ENCODE measurements at regions not wholly inside any gene's neighbourhood (a gene's known extent, or its start where the extent isn't known, plus 50 kb on each side); places are given as distances from the start of the nearest gene placed in this dataset.

- peaks cover 3% of the 10 kb centered on the region for H3K36me3 Mint-ChIP-seq (ENCODE audit: low read depth)
- no peaks in the 10 kb centered on the region for H3K4me1 Mint-ChIP-seq (ENCODE audit: low read depth)
- no peak overlapping the region for H3K27ac Mint-ChIP-seq (ENCODE audit: unreplicated experiment)
- no peak overlapping the region for H3K4me3 Mint-ChIP-seq (ENCODE audit: unreplicated experiment)
- DNase-seq (ENCODE audit: low spot score), result no peak
- H3K9me3 Mint-ChIP-seq (ENCODE audit: low read depth), result peaks cover 11% of the 10 kb centered on the region
- TF ChIP-seq, protein P1, sequence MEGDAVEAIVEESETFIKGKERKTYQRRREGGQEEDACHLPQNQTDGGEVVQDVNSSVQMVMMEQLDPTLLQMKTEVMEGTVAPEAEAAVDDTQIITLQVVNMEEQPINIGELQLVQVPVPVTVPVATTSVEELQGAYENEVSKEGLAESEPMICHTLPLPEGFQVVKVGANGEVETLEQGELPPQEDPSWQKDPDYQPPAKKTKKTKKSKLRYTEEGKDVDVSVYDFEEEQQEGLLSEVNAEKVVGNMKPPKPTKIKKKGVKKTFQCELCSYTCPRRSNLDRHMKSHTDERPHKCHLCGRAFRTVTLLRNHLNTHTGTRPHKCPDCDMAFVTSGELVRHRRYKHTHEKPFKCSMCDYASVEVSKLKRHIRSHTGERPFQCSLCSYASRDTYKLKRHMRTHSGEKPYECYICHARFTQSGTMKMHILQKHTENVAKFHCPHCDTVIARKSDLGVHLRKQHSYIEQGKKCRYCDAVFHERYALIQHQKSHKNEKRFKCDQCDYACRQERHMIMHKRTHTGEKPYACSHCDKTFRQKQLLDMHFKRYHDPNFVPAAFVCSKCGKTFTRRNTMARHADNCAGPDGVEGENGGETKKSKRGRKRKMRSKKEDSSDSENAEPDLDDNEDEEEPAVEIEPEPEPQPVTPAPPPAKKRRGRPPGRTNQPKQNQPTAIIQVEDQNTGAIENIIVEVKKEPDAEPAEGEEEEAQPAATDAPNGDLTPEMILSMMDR (IDR thresholded peaks at IDR 0.05), result no peak
- peaks cover 16% of the 10 kb centered on the region for H3K27me3 Mint-ChIP-seq (ENCODE audit: low read depth)
Measured at GRCh38 chr2:57843158-57843557, 203.4 kb upstream of the VRK2 start.

- DNase-seq (ENCODE audit: low spot score), result no peak
- H3K4me1 Mint-ChIP-seq (ENCODE audit: low read depth), result no peaks in the 10 kb centered on the region
- TF ChIP-seq, protein P1 (IDR thresholded peaks at IDR 0.05), result no peak
- H3K27me3 Mint-ChIP-seq (ENCODE audit: low read depth), result peaks cover 3% of the 10 kb centered on the region
- no peak overlapping the region for H3K27ac Mint-ChIP-seq (ENCODE audit: unreplicated experiment)
- peaks cover 11% of the 10 kb centered on the region for H3K9me3 Mint-ChIP-seq (ENCODE audit: low read depth)
- H3K36me3 Mint-ChIP-seq (ENCODE audit: low read depth), result peaks cover 3% of the 10 kb centered on the region
- H3K4me3 Mint-ChIP-seq (ENCODE audit: unreplicated experiment), result no peak overlapping the region
Measured at GRCh38 chr2:57848723-57849122, 197.9 kb upstream of the VRK2 start.

DNA sequence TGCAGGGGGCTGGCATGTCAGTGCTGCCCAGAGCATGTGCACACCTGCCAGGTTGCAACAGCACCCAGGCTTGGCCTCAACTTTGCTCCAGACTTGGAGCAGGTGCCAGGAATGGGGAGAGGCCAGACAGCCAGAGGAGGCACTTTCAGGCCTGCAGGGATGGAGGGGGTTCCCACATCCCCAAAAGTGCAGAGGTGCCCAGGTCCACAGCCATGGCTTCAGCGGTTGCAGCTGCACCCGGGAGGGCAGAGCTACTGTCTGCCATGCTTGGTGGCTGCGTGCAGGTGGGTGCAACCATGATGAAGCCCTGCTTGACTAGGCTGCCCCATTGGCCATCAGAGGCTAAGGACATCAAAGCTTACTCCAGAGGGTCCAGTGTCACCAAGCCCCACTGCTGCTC is 196.8 kb upstream of the VRK2 start:
- Mint-ChIP-seq H3K4me1 (ENCODE audit: low read depth) (no peaks in the 10 kb centered on the region), H3K27me3 (ENCODE audit: low read depth) (peaks cover 2% of the 10 kb centered on the region), H3K27ac (ENCODE audit: unreplicated experiment) (no peak overlapping the region), H3K9me3 (ENCODE audit: low read depth) (peaks cover 11% of the 10 kb centered on the region), H3K36me3 (ENCODE audit: low read depth) (peaks cover 3% of the 10 kb centered on the region), H3K4me3 (ENCODE audit: unreplicated experiment) (no peak overlapping the region)
- peak; percentile 74 for DNase-seq (ENCODE audit: low spot score)
- TF ChIP-seq, protein P1 (IDR thresholded peaks at IDR 0.05), result no peak

DNA sequence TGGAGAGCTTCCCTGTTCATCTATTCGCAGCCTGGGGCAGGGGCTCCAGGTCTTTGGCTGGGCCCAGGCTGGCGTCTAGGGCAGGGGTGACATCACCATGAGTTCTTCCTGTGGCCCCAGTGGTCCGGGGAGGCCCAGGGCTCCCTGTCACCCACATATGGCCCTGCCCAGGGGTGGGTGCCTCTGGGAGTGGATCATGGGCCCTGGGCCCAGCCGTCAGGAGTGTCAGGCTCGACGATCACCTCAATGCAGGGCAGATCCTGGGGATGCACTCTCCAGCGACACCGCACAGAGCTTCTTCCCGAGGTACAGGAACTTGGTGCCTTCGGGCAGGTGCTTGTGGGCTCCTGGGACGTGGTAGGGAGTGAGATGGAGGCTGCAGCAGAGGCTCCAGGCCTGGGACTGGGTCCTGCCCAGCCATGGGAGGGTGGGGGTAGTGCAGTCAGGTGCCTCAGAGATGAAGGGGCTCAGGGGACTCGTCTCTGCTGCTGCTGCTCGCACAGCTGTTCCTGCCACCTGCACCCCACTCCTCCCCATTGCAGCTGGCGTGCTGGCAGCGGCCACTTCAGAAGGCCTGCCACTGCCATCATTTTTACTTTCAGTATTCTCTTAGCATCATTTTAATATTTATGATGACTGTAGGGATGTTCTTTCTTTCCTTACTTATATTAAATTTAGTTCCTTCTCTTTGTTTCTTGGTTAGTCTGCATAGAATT is 196.0 kb upstream of the VRK2 start:
- TF ChIP-seq, protein P1 (IDR thresholded peaks at IDR 0.05), result no peak
- H3K9me3 Mint-ChIP-seq (ENCODE audit: low read depth), result peaks cover 11% of the 10 kb centered on the region
- H3K27me3 Mint-ChIP-seq (ENCODE audit: low read depth), result peaks cover 6% of the 10 kb centered on the region
- H3K4me3 Mint-ChIP-seq (ENCODE audit: unreplicated experiment), result no peak overlapping the region
- H3K27ac Mint-ChIP-seq (ENCODE audit: unreplicated experiment), result no peak overlapping the region
- DNase-seq (ENCODE audit: low spot score), result peak; percentile 84
- no peaks in the 10 kb centered on the region for H3K4me1 Mint-ChIP-seq (ENCODE audit: low read depth)
- peaks cover 3% of the 10 kb centered on the region for H3K36me3 Mint-ChIP-seq (ENCODE audit: low read depth)

- Mint-ChIP-seq H3K27me3 (ENCODE audit: low read depth) (peaks cover 8% of the 10 kb centered on the region), H3K4me1 (ENCODE audit: low read depth) (no peaks in the 10 kb centered on the region), H3K4me3 (ENCODE audit: unreplicated experiment) (no peak overlapping the region), H3K27ac (ENCODE audit: unreplicated experiment) (no peak overlapping the region), H3K9me3 (ENCODE audit: low read depth) (no peaks in the 10 kb centered on the region), H3K36me3 (ENCODE audit: low read depth) (no peaks in the 10 kb centered on the region)
- TF ChIP-seq, protein P1 (IDR thresholded peaks at IDR 0.05), result no peak
- no peak for DNase-seq (ENCODE audit: low spot score)
Measured at GRCh38 chr2:57855212-57855611, 191.4 kb upstream of the VRK2 start.
